ENCODE measurements at regions not wholly inside any gene's neighbourhood (a gene's known extent, or its start where the extent isn't known, plus 50 kb on each side); places are given as distances from the start of the nearest gene placed in this dataset.

- Histone ChIP-seq H3K9me3 (ENCODE audit: control insufficient read depth in 4 of 4, low read length in 3 of 4) (no peaks in the 10 kb centered on the region), H3K27me3 (ENCODE audit: control insufficient read depth in 4 of 4, insufficient read depth in 4 of 4, low read length in 3 of 4) (no peaks in the 10 kb centered on the region), H3K36me3 (ENCODE audit: control insufficient read depth in 4 of 4, insufficient read depth in 3 of 4, low read depth in 1 of 4, low read length in 3 of 4) (no peaks in the 10 kb centered on the region), H3K4me3 (ENCODE audit: low read depth in 1 of 3, low read length in 3 of 3) (no peak overlapping the region), H3K4me1 (ENCODE audit: control insufficient read depth in 4 of 4, insufficient read depth in 4 of 4, low read length in 3 of 4) (no peaks in the 10 kb centered on the region), H3K9ac (ENCODE audit: low read depth in 1 of 2, low read length in 2 of 2) (no peak overlapping the region), H3K27ac (ENCODE audit: low read depth in 1 of 2, low read length in 2 of 2) (no peak overlapping the region)
- TF ChIP-seq GABPA (IDR thresholded peaks at IDR 0.05 in 1 of 2, conservative IDR thresholded peaks at IDR 0.05 in 1 of 2) (no peak), RXRA (IDR thresholded peaks at IDR 0.05) (no peak), SP1 (IDR thresholded peaks at IDR 0.05) (no peak)
- TF ChIP-seq, protein P1, sequence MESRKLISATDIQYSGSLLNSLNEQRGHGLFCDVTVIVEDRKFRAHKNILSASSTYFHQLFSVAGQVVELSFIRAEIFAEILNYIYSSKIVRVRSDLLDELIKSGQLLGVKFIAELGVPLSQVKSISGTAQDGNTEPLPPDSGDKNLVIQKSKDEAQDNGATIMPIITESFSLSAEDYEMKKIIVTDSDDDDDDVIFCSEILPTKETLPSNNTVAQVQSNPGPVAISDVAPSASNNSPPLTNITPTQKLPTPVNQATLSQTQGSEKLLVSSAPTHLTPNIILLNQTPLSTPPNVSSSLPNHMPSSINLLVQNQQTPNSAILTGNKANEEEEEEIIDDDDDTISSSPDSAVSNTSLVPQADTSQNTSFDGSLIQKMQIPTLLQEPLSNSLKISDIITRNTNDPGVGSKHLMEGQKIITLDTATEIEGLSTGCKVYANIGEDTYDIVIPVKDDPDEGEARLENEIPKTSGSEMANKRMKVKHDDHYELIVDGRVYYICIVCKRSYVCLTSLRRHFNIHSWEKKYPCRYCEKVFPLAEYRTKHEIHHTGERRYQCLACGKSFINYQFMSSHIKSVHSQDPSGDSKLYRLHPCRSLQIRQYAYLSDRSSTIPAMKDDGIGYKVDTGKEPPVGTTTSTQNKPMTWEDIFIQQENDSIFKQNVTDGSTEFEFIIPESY (IDR thresholded peaks at IDR 0.05), result no peak
- TF ChIP-seq, protein P2, sequence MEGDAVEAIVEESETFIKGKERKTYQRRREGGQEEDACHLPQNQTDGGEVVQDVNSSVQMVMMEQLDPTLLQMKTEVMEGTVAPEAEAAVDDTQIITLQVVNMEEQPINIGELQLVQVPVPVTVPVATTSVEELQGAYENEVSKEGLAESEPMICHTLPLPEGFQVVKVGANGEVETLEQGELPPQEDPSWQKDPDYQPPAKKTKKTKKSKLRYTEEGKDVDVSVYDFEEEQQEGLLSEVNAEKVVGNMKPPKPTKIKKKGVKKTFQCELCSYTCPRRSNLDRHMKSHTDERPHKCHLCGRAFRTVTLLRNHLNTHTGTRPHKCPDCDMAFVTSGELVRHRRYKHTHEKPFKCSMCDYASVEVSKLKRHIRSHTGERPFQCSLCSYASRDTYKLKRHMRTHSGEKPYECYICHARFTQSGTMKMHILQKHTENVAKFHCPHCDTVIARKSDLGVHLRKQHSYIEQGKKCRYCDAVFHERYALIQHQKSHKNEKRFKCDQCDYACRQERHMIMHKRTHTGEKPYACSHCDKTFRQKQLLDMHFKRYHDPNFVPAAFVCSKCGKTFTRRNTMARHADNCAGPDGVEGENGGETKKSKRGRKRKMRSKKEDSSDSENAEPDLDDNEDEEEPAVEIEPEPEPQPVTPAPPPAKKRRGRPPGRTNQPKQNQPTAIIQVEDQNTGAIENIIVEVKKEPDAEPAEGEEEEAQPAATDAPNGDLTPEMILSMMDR (IDR thresholded peaks at IDR 0.05; ENCODE audit: low read depth, low read length, missing input control), result no peak
- no peak for DNase-seq (ENCODE audit: low spot score)
- 81% methylated on average over 3 of the region's 3 CpGs for WGBS
These were observed 670.2 kb upstream of the MKI67 start for GRCh38 chr10:128796396-128796912.

- 66% methylated on average over 4 of the region's 4 CpGs for WGBS
- H3K9me3 ChIP-seq (ENCODE audit: control insufficient read depth in 4 of 4, low read length in 3 of 4), result no peaks in the 10 kb centered on the region
- no peak overlapping the region for H3K4me3 ChIP-seq (ENCODE audit: low read depth in 1 of 3, low read length in 3 of 3)
- no peak for DNase-seq (ENCODE audit: low spot score)
- H3K27ac ChIP-seq (ENCODE audit: low read depth in 1 of 2, low read length in 2 of 2), result no peak overlapping the region
- TF ChIP-seq, protein P3, sequence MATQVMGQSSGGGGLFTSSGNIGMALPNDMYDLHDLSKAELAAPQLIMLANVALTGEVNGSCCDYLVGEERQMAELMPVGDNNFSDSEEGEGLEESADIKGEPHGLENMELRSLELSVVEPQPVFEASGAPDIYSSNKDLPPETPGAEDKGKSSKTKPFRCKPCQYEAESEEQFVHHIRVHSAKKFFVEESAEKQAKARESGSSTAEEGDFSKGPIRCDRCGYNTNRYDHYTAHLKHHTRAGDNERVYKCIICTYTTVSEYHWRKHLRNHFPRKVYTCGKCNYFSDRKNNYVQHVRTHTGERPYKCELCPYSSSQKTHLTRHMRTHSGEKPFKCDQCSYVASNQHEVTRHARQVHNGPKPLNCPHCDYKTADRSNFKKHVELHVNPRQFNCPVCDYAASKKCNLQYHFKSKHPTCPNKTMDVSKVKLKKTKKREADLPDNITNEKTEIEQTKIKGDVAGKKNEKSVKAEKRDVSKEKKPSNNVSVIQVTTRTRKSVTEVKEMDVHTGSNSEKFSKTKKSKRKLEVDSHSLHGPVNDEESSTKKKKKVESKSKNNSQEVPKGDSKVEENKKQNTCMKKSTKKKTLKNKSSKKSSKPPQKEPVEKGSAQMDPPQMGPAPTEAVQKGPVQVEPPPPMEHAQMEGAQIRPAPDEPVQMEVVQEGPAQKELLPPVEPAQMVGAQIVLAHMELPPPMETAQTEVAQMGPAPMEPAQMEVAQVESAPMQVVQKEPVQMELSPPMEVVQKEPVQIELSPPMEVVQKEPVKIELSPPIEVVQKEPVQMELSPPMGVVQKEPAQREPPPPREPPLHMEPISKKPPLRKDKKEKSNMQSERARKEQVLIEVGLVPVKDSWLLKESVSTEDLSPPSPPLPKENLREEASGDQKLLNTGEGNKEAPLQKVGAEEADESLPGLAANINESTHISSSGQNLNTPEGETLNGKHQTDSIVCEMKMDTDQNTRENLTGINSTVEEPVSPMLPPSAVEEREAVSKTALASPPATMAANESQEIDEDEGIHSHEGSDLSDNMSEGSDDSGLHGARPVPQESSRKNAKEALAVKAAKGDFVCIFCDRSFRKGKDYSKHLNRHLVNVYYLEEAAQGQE (IDR thresholded peaks at IDR 0.05), result no peak
- TF ChIP-seq, protein P2 (IDR thresholded peaks at IDR 0.05; ENCODE audit: low read depth, low read length, missing input control), result no peak
- TF ChIP-seq HNF4G (IDR thresholded peaks at IDR 0.05), result no peak
- H3K36me3 ChIP-seq (ENCODE audit: control insufficient read depth in 4 of 4, insufficient read depth in 3 of 4, low read depth in 1 of 4, low read length in 3 of 4), result no peaks in the 10 kb centered on the region
- no peaks in the 10 kb centered on the region for H3K4me1 ChIP-seq (ENCODE audit: control insufficient read depth in 4 of 4, insufficient read depth in 4 of 4, low read length in 3 of 4)
- no peaks in the 10 kb centered on the region for H3K27me3 ChIP-seq (ENCODE audit: control insufficient read depth in 4 of 4, insufficient read depth in 4 of 4, low read length in 3 of 4)
- no peak overlapping the region for H3K9ac ChIP-seq (ENCODE audit: low read depth in 1 of 2, low read length in 2 of 2)
These were observed 665.0 kb upstream of the MGMT start for GRCh38 chr10:128802062-128802461.

Data from liver (tissue), 8 donors.